H9 (cell line): ENCODE measurements at regions not wholly inside any gene's neighbourhood (a gene's known extent, or its start where the extent isn't known, plus 50 kb on each side); places are given as distances from the start of the nearest gene placed in this dataset.
"Not testable (repeated sequence)": the region's sequence is repeated elsewhere in the genome, so short reads cannot be mapped to it uniquely, and the experiment has no call there.

Experiments used
- DNase-seq: peaks from one replicate; pipeline ENCODE4 v3.0.0-alpha.2; 2017
- H2AFZ ChIP-seq: one replicate; pipeline ENCODE4 v1.6.1; 2013; ENCODE audit warnings: mild to moderate bottlenecking, low read length, control low read depth, moderate library complexity
- H2AK5ac ChIP-seq: 2 replicates; pipeline ENCODE4 v1.6.1; 2013; ENCODE audit warnings: low read length, control low read depth, mixed read lengths; ENCODE audit not compliant: insufficient read length
- H2BK120ac ChIP-seq: one replicate; pipeline ENCODE4 v1.6.1; 2013; ENCODE audit warnings: low read depth, mild to moderate bottlenecking, low read length, control low read depth, inconsistent platforms; ENCODE audit not compliant: poor library complexity, severe bottlenecking
- H2BK12ac ChIP-seq: 2 replicates; pipeline ENCODE4 v1.6.1; 2013; ENCODE audit warnings: low read length, control low read depth, mixed read lengths, low read depth; ENCODE audit not compliant: insufficient read length
- H2BK15ac ChIP-seq: 2 replicates; pipeline ENCODE4 v1.6.1; 2013; ENCODE audit warnings: low read depth, low read length, control low read depth
- H2BK20ac ChIP-seq: one replicate; pipeline ENCODE4 v1.6.1; 2013; ENCODE audit warnings: low read depth, mild to moderate bottlenecking, low read length, control low read depth, inconsistent platforms; ENCODE audit not compliant: poor library complexity, severe bottlenecking
- H2BK5ac ChIP-seq: 2 replicates; pipeline ENCODE4 v1.6.1; 2013; ENCODE audit warnings: low read length, control low read depth, mixed read lengths; ENCODE audit not compliant: insufficient read length
- H3K14ac ChIP-seq: 2 replicates; pipeline ENCODE4 v1.6.1; 2013; ENCODE audit warnings: low read length, control low read depth; ENCODE audit not compliant: insufficient read depth
- H3K18ac ChIP-seq: 2 replicates; pipeline ENCODE4 v1.6.1; 2013; ENCODE audit warnings: low read depth, mild to moderate bottlenecking, mixed read lengths, low read length, control low read depth; ENCODE audit not compliant: insufficient read length
- H3K23ac ChIP-seq: 2 replicates; pipeline ENCODE4 v1.6.1; 2013; ENCODE audit warnings: low read length, control low read depth, mixed read lengths, low read depth; ENCODE audit not compliant: insufficient read length
- H3K23me2 ChIP-seq: 2 replicates; pipeline ENCODE4 v1.6.1; 2013; ENCODE audit warnings: low read depth, mild to moderate bottlenecking, mixed read lengths, low read length, control low read depth; ENCODE audit not compliant: insufficient read length, poor library complexity, severe bottlenecking
- H3K27ac ChIP-seq: 2 replicates; pipeline ENCODE4 v1.5.1; 2013; ENCODE audit warnings: low read length, control low read depth, mixed read lengths, low read depth; ENCODE audit not compliant: insufficient read length
- H3K27me3 ChIP-seq: 2 replicates; pipeline ENCODE4 v1.6.1; 2013; ENCODE audit warnings: low read length, control low read depth, inconsistent platforms; ENCODE audit not compliant: insufficient read depth
- H3K4ac ChIP-seq: 2 replicates; pipeline ENCODE4 v1.6.1; 2013; ENCODE audit warnings: low read depth, mild to moderate bottlenecking, control low read depth, inconsistent platforms, low read length, moderate library complexity
- H3K4me1 ChIP-seq: 2 replicates; pipeline ENCODE4 v1.6.1; 2013; ENCODE audit warnings: low read length, control low read depth, inconsistent platforms; ENCODE audit not compliant: insufficient read depth
- H3K4me2 ChIP-seq: 2 replicates; pipeline ENCODE4 v1.6.1; 2013; ENCODE audit warnings: low read length, control low read depth, mixed read lengths; ENCODE audit not compliant: insufficient read length, insufficient read depth
- H3K56ac ChIP-seq: 2 replicates; pipeline ENCODE4 v1.6.1; 2013; ENCODE audit warnings: low read depth, mild to moderate bottlenecking, mixed read lengths, low read length, control low read depth; ENCODE audit not compliant: insufficient read length
- H3K79me1 ChIP-seq: 2 replicates; pipeline ENCODE4 v1.6.1; 2013; ENCODE audit warnings: low read depth, mild to moderate bottlenecking, moderate library complexity, low read length, control low read depth, inconsistent platforms; ENCODE audit not compliant: insufficient read depth, poor library complexity, severe bottlenecking
- H3K79me2 ChIP-seq: 2 replicates; pipeline ENCODE4 v1.6.1; 2013; ENCODE audit warnings: low read length, control low read depth, inconsistent platforms; ENCODE audit not compliant: insufficient read depth
- H3K9ac ChIP-seq: 2 replicates; pipeline ENCODE4 v1.6.1; 2013; ENCODE audit warnings: low read length, control low read depth, mixed read lengths; ENCODE audit not compliant: insufficient read length; ENCODE audit errors: extremely low read depth
- H3K9me3 ChIP-seq: one replicate; pipeline ENCODE4 v1.6.1; 2013; ENCODE audit warnings: low read depth, low read length, inconsistent platforms; ENCODE audit not compliant: control insufficient read depth
- H3T11ph ChIP-seq: one replicate; pipeline ENCODE4 v1.6.1; 2013; ENCODE audit warnings: mild to moderate bottlenecking, low read length, control low read depth, inconsistent platforms
- H4K20me1 ChIP-seq: one replicate; pipeline ENCODE4 v1.6.1; 2013; ENCODE audit not compliant: control insufficient read depth, insufficient read length, insufficient read depth
- H4K5ac ChIP-seq: 2 replicates; pipeline ENCODE4 v1.6.1; 2013; ENCODE audit warnings: low read depth, mild to moderate bottlenecking, mixed read lengths, low read length, control low read depth; ENCODE audit not compliant: insufficient read length
- H4K8ac ChIP-seq: replicated peaks from 2 replicates; pipeline ENCODE4 v1.6.1; 2013; ENCODE audit warnings: low read length, control low read depth, mixed read lengths, low read depth; ENCODE audit not compliant: insufficient read length
- H4K91ac ChIP-seq: 2 replicates; pipeline ENCODE4 v1.6.1; 2013; ENCODE audit warnings: low read depth, mild to moderate bottlenecking, moderate library complexity, mixed read lengths, low read length, control low read depth; ENCODE audit not compliant: insufficient read length
- H3K27ac Mint-ChIP-seq, 3 experiments: 2 replicates in 2 of 3; 3 replicates in 1 of 3; pipeline ENCODE4 v1.8.0; 2020 to 2021; ENCODE audit warnings: mixed read lengths in 3 of 3, mild to moderate bottlenecking in 1 of 3, moderate library complexity in 1 of 3
- H3K27me3 Mint-ChIP-seq: 2 replicates; pipeline ENCODE4 v1.8.0; 2021; ENCODE audit warnings: low read depth, mild to moderate bottlenecking, moderate library complexity, mixed read lengths
- H3K36me3 Mint-ChIP-seq, 3 experiments: 2 replicates in 2 of 3; 3 replicates in 1 of 3; pipeline ENCODE4 v1.8.0; 2020 to 2021; ENCODE audit warnings: low read depth in 3 of 3, mixed read lengths in 3 of 3; ENCODE audit not compliant: insufficient read depth in 1 of 3
- H3K4me1 Mint-ChIP-seq, 2 experiments: 2 replicates each; pipeline ENCODE4 v1.8.0; 2020; ENCODE audit warnings: mixed read lengths in 2 of 2
- H3K4me3 Mint-ChIP-seq, 2 experiments: 2 replicates in 1 of 2; 3 replicates in 1 of 2; pipeline ENCODE4 v1.8.0; 2020 to 2021; ENCODE audit warnings: mild to moderate bottlenecking in 2 of 2, mixed read lengths in 2 of 2, moderate library complexity in 1 of 2
- H3K9me3 Mint-ChIP-seq, 2 experiments: 2 replicates in 1 of 2; 3 replicates in 1 of 2; pipeline ENCODE4 v1.8.0; 2020; ENCODE audit warnings: mild to moderate bottlenecking in 2 of 2, mixed read lengths in 2 of 2, moderate library complexity in 1 of 2
- CTCF ChIP-seq: fragments of 200-600 bp; sonication (generic); conservative IDR thresholded peaks from 3 replicates; pipeline ENCODE4 v1.8.0; 2021; ENCODE audit warnings: antibody characterized with exemption, mild to moderate bottlenecking
- WGBS: extraction: QIAGEN DNeasy Blood & Tissue Kit; methylation state at CpG from one replicate; pipeline ENCODE4 v1.1.7; 2013; ENCODE audit warnings: missing lambda C conversion rate, low lambda C conversion rate, mixed read lengths; ENCODE audit not compliant: insufficient read length; ENCODE audit errors: extremely low coverage; 5-methylcytosine and 5-hydroxymethylcytosine counted together

GRCh38 chr5:159811712-159812111 is 104.6 kb upstream of the ADRA1B start:
- Histone ChIP-seq H3K9ac (no peak overlapping the region), H3K27me3 (no peaks in the 10 kb centered on the region), H3K4me1 (no peaks in the 10 kb centered on the region; the same call in 1 of the 2 replicates), H3K27ac (no peak overlapping the region), H3K4me2 (no peak overlapping the region), H3K79me2 (no peaks in the 10 kb centered on the region), H3K14ac (no peak overlapping the region), H3K79me1 (no peaks in the 10 kb centered on the region), H2BK12ac (no peak overlapping the region), H3K9me3 (no peaks in the 10 kb centered on the region), H2BK120ac (no peak overlapping the region), H2BK15ac (no peak overlapping the region), H3K23me2 (no peaks in the 10 kb centered on the region), H2AK5ac (no peak overlapping the region), H2BK5ac (no peak overlapping the region), H4K20me1 (no peaks in the 10 kb centered on the region), H4K91ac (no peak overlapping the region), H2AFZ (no peak overlapping the region), H4K8ac (no peak overlapping the region), H2BK20ac (no peak overlapping the region), H3K18ac (no peak overlapping the region), H3K56ac (no peak overlapping the region), H4K5ac (no peak overlapping the region), H3K4ac (no peak overlapping the region), H3T11ph (no peak overlapping the region), H3K23ac (no peak overlapping the region)
- no peak for DNase-seq
- Mint-ChIP-seq H3K27ac (no peak overlapping the region), H3K4me1 (peaks cover 5 to 8% of the 10 kb centered on the region in 2 experiments), H3K36me3 (peaks cover 0 to 5% (median 4%) of the 10 kb centered on the region in 3 experiments; a peak in 4 of 7 replicates), H3K4me3 (no peak overlapping the region), H3K27me3 (no peaks in the 10 kb centered on the region), H3K9me3 (peaks cover 4 to 7% of the 10 kb centered on the region in 2 experiments; a peak in 4 of 5 replicates)
- TF ChIP-seq CTCF = no peak
- no CpG with 5 or more reads among the region's 2 CpGs for WGBS

GRCh38 chr5:159812759-159813158 is 103.5 kb upstream of the ADRA1B start:
- H3K27me3 ChIP-seq, H3K23me2 ChIP-seq, H2AFZ ChIP-seq, H4K20me1 ChIP-seq, H4K5ac ChIP-seq, H3K79me2 ChIP-seq, H2AK5ac ChIP-seq, H2BK5ac ChIP-seq, H3K4me1 Mint-ChIP-seq, H3K9me3 Mint-ChIP-seq, H3K56ac ChIP-seq, H2BK120ac ChIP-seq, DNase-seq, H3K27ac Mint-ChIP-seq, H3K23ac ChIP-seq, H3K18ac ChIP-seq, H2BK20ac ChIP-seq, H3K4me2 ChIP-seq, H2BK15ac ChIP-seq, H3K9ac ChIP-seq, H3K9me3 ChIP-seq, H3K36me3 Mint-ChIP-seq, H3K4me3 Mint-ChIP-seq, H3K14ac ChIP-seq, H3K79me1 ChIP-seq, H3K27me3 Mint-ChIP-seq, H4K8ac ChIP-seq, H3K4ac ChIP-seq, H2BK12ac ChIP-seq, H3K27ac ChIP-seq, H3K4me1 ChIP-seq, H3T11ph ChIP-seq, H4K91ac ChIP-seq: not testable (repeated sequence)
- no CpG with 5 or more reads among the region's 3 CpGs for WGBS
